MM.1S (cell line): ENCODE measurements at regions not wholly inside any gene's neighbourhood (a gene's known extent, or its start where the extent isn't known, plus 50 kb on each side); places are given as distances from the start of the nearest gene placed in this dataset.

ENCODE experiments used
- DNase-seq: peaks from one replicate; pipeline ENCODE4 v3.0.0-alpha.2; 2015
- H2AFZ ChIP-seq: fragments of 300-600 bp; sonication (generic); 2 replicates; pipeline ENCODE4 v1.6.0; 2016; ENCODE audit warnings: antibody characterized with exemption, low read length
- H3F3A ChIP-seq: fragments of 300-600 bp; sonication (generic); 2 replicates; pipeline ENCODE4 v1.6.1; 2016; ENCODE audit warnings: mild to moderate bottlenecking, antibody characterized with exemption, low read length, moderate library complexity, mixed read lengths; ENCODE audit not compliant: insufficient read depth
- H3K27ac ChIP-seq: fragments of 300-600 bp; sonication (generic); 2 replicates; pipeline ENCODE4 v1.5.1; 2016; ENCODE audit warnings: mild to moderate bottlenecking, low read length
- H3K27me3 ChIP-seq: fragments of 300-600 bp; sonication (generic); replicated peaks from 2 replicates; pipeline ENCODE4 v1.6.0; 2016; ENCODE audit warnings: low read length; ENCODE audit not compliant: insufficient read depth
- H3K36me3 ChIP-seq: fragments of 300-600 bp; sonication (generic); replicated peaks from 2 replicates; pipeline ENCODE4 v1.6.1; 2016; ENCODE audit warnings: mild to moderate bottlenecking, low read length, mixed read lengths; ENCODE audit not compliant: insufficient read depth
- H3K4me1 ChIP-seq: fragments of 300-600 bp; sonication (generic); 2 replicates; pipeline ENCODE4 v1.6.1; 2016; ENCODE audit warnings: low read length, mixed read lengths
- H3K4me2 ChIP-seq: fragments of 300-600 bp; sonication (generic); 2 replicates; pipeline ENCODE4 v1.6.0; 2016; ENCODE audit warnings: low read depth, low read length
- H3K4me3 ChIP-seq: fragments of 300-600 bp; sonication (generic); 2 replicates; pipeline ENCODE4 v1.5.1; 2016; ENCODE audit warnings: low read length, mixed read lengths
- H3K79me2 ChIP-seq: fragments of 300-600 bp; sonication (generic); 2 replicates; pipeline ENCODE4 v1.6.1; 2016; ENCODE audit warnings: mixed run types, low read length, mixed read lengths
- H3K9ac ChIP-seq: fragments of 300-600 bp; sonication (generic); 2 replicates; pipeline ENCODE4 v1.6.1; 2016; ENCODE audit warnings: low read length, mixed read lengths
- H3K9me2 ChIP-seq: fragments of 300-600 bp; sonication (generic); replicated peaks from 2 replicates; pipeline ENCODE4 v1.6.1; 2016; ENCODE audit warnings: mild to moderate bottlenecking, low read length, mixed read lengths; ENCODE audit not compliant: insufficient read depth
- H3K9me3 ChIP-seq: fragments of 300-600 bp; sonication (generic); replicated peaks from 2 replicates; pipeline ENCODE4 v1.6.1; 2016; ENCODE audit warnings: mild to moderate bottlenecking, low read length, mixed read lengths; ENCODE audit not compliant: insufficient read depth
- H4K20me1 ChIP-seq: fragments of 300-600 bp; sonication (generic); 2 replicates; pipeline ENCODE4 v1.6.1; 2016; ENCODE audit warnings: mild to moderate bottlenecking, low read length, moderate library complexity, mixed read lengths; ENCODE audit not compliant: insufficient read depth
- EZH2 ChIP-seq: fragments of 300-600 bp; sonication (generic); optimal IDR thresholded peaks from 2 replicates; pipeline ENCODE3; 2017; ENCODE audit warnings: low read depth, mild to moderate bottlenecking, antibody characterized with exemption, low read length, mixed read lengths
- EZH2phosphoT487 ChIP-seq: fragments of 300-600 bp; sonication (generic); IDR thresholded peaks from 2 replicates; pipeline ENCODE4 v1.6.1; 2018; ENCODE audit warnings: antibody characterized with exemption, low read length
- TF ChIP-seq, protein P1 (sequence below): fragments of 300-600 bp; sonication (generic); IDR thresholded peaks from 2 replicates; pipeline ENCODE4 v1.5.1; 2016; ENCODE audit warnings: antibody characterized with exemption, low read length, mixed read lengths

DNA sequence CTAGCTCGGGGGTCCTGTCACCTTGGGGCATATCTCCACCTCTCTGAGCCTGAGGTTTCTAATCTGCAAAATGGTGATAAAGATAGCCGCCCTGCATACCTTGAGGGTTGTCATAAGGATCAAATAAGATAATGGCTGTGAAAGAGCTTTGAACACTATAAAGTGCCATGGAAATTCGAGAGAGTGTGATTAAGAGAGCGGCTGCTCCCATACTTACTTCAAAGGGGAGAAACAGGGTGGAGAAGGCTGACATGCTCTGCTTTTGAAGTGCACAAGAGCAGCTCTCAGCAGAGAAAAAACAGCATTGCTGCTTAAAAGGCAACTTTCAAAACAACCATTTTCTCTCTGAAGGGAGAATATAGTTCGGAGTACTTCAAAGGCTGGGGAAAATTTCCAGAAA lies 529.2 kb downstream of the EPHB1 start:
- Histone ChIP-seq H3F3A (no peaks in the 10 kb centered on the region), H3K36me3 (no peaks in the 10 kb centered on the region), H3K79me2 (no peaks in the 10 kb centered on the region), H3K27me3 (no peaks in the 10 kb centered on the region), H3K4me3 (no peak overlapping the region), H3K4me2 (no peak overlapping the region), H3K9me2 (no peaks in the 10 kb centered on the region), H3K9me3 (no peaks in the 10 kb centered on the region), H4K20me1 (no peaks in the 10 kb centered on the region), H3K4me1 (no peaks in the 10 kb centered on the region), H3K27ac (no peak overlapping the region), H2AFZ (no peak overlapping the region), H3K9ac (no peak overlapping the region)
- no peak for DNase-seq
- TF ChIP-seq EZH2phosphoT487: no peak
- TF ChIP-seq, protein P1, sequence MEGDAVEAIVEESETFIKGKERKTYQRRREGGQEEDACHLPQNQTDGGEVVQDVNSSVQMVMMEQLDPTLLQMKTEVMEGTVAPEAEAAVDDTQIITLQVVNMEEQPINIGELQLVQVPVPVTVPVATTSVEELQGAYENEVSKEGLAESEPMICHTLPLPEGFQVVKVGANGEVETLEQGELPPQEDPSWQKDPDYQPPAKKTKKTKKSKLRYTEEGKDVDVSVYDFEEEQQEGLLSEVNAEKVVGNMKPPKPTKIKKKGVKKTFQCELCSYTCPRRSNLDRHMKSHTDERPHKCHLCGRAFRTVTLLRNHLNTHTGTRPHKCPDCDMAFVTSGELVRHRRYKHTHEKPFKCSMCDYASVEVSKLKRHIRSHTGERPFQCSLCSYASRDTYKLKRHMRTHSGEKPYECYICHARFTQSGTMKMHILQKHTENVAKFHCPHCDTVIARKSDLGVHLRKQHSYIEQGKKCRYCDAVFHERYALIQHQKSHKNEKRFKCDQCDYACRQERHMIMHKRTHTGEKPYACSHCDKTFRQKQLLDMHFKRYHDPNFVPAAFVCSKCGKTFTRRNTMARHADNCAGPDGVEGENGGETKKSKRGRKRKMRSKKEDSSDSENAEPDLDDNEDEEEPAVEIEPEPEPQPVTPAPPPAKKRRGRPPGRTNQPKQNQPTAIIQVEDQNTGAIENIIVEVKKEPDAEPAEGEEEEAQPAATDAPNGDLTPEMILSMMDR: no peak
- no peak for TF ChIP-seq EZH2

DNA sequence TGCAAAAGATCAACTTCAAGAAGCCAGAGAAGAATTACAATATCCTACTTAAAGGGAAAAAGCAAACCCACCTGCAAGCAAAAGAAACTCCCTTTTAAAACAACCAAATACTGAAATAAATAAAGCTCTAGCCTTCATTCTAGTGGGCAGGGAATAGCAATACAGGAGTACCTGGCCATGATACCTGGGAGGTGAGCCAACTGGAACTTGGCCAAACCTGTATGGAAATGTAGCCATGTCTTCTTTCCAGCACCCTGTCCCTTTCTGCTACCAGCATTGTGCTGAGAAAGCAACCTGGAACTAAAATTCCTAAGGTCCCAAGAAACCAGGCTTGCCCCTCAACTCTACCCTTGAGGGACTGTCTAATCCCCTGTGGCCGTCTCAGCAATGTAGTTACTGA lies 530.0 kb downstream of the EPHB1 start:
- Histone ChIP-seq H3K4me1 (no peaks in the 10 kb centered on the region), H3K9me3 (no peaks in the 10 kb centered on the region), H3K27me3 (no peaks in the 10 kb centered on the region), H3K36me3 (no peaks in the 10 kb centered on the region), H2AFZ (no peak overlapping the region), H4K20me1 (no peaks in the 10 kb centered on the region), H3K9ac (no peak overlapping the region), H3K79me2 (no peaks in the 10 kb centered on the region), H3F3A (no peaks in the 10 kb centered on the region), H3K4me2 (no peak overlapping the region), H3K9me2 (no peaks in the 10 kb centered on the region), H3K4me3 (no peak overlapping the region), H3K27ac (no peak overlapping the region)
- TF ChIP-seq EZH2phosphoT487 (no peak), EZH2 (no peak)
- TF ChIP-seq, protein P1: no peak
- no peak for DNase-seq

DNA sequence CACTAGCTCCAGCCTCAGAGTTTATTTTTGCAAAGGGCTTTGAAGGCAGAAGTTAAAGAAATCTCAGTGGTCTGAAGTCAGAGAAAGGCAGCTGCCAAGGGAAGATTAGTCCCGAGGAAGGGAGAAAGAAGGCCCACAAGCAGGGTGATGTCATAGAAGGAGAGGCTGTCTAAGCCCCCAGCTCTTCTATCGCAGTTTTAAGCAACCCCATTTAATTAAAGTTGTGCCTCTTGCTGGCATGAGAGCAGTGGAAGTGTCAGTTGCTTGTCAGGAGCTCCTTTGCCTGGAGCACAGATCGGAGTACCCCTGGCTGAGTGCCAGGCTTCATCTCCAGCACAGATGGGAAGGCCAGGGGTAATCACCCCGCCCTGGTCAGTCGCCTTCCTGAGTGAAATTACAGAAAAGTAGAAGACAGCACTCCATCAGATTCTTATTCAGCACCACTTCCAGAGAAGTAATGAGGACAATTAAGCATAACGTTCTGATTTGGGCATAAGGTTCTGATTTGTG lies 530.7 kb downstream of the EPHB1 start:
- Histone ChIP-seq H3K9me2 (no peaks in the 10 kb centered on the region), H2AFZ (no peak overlapping the region), H3K79me2 (no peaks in the 10 kb centered on the region), H3K4me3 (no peak overlapping the region), H3K4me2 (no peak overlapping the region), H4K20me1 (no peaks in the 10 kb centered on the region), H3K4me1 (no peaks in the 10 kb centered on the region), H3K36me3 (no peaks in the 10 kb centered on the region), H3K27me3 (no peaks in the 10 kb centered on the region), H3K9me3 (no peaks in the 10 kb centered on the region), H3K9ac (no peak overlapping the region), H3F3A (no peaks in the 10 kb centered on the region), H3K27ac (no peak overlapping the region)
- TF ChIP-seq EZH2: no peak
- TF ChIP-seq, protein P1: no peak
- TF ChIP-seq EZH2phosphoT487: no peak
- no peak for DNase-seq
